NT2/D1 (cell line): ENCODE measurements at regions not wholly inside any gene's neighbourhood (a gene's known extent, or its start where the extent isn't known, plus 50 kb on each side); places are given as distances from the start of the nearest gene placed in this dataset.

Experiments
- DNase-seq: peaks from one replicate; pipeline ENCODE4 v3.0.0-alpha.2; 2011; ENCODE audit warnings: low read depth, low spot score
- H3K27me3 ChIP-seq: 2 replicates; pipeline ENCODE4 v1.6.0; 2011; ENCODE audit warnings: mild to moderate bottlenecking; ENCODE audit not compliant: insufficient read length, insufficient read depth
- H3K36me3 ChIP-seq: 2 replicates; pipeline ENCODE4 v1.6.1; 2011; ENCODE audit warnings: mild to moderate bottlenecking, low read length, mixed read lengths; ENCODE audit not compliant: insufficient read depth, insufficient read length
- H3K4me1 ChIP-seq: 2 replicates; pipeline ENCODE4 v1.5.1; 2011; ENCODE audit not compliant: insufficient read depth, insufficient read length
- H3K4me3 ChIP-seq: 2 replicates; pipeline ENCODE4 v1.5.1; 2011; ENCODE audit warnings: low read depth; ENCODE audit not compliant: insufficient read length
- H3K9ac ChIP-seq: 2 replicates; pipeline ENCODE4 v1.6.0; 2011; ENCODE audit warnings: low read depth; ENCODE audit not compliant: insufficient read length
- H3K9me3 ChIP-seq: 2 replicates; pipeline ENCODE4 v1.5.1; 2011; ENCODE audit warnings: mild to moderate bottlenecking, low read length; ENCODE audit not compliant: insufficient read depth
- SUZ12 ChIP-seq: IDR thresholded peaks from 2 replicates; pipeline ENCODE4 v1.6.1; 2011; ENCODE audit not compliant: insufficient read length, insufficient read depth; ENCODE audit errors: extremely low read depth
- YY1 ChIP-seq: IDR thresholded peaks from 2 replicates; pipeline ENCODE4 v1.6.1; 2011; ENCODE audit not compliant: insufficient read length, insufficient read depth
- ZNF274 ChIP-seq: IDR thresholded peaks from 2 replicates; pipeline ENCODE4 v1.6.1; 2011; ENCODE audit warnings: mild to moderate bottlenecking, low read depth, low read length

DNA sequence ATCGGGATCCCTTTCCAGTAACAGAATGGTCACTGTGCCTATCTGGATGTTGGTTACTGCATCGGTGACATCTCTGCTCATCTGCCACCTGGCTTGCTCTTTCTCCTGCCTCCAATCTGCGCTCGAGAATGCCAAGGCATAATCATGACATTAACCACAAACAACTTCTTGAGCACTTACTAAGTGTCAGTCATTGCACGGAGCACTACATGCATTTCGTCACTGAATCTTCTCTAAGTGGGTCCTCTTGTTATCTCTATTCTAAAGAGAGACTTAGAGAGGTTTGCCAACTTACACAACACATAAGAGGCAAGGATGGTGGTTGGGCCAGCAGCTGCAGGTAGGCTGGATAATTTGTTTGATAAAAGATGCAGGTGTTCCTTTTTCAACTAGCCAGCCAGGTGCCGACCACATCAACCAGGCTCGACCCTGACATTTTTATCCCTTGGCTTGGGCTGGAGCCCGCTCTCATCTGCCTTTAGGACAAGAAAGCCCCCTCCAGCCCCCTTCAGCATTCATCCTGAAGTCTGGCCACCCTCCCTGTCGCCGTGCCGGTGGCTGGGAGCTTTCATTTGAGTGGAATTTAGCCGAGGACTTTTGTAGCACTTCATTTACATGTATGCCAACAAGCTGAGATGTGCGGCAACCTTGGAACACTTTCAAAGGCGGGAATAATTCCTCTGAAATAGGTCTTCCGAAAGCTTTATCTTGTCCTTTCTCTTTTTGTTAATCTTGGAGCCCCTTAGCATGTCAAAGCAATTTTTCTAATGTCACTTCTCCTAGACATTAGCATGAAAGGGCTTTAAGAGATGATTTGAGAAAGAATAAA is 89.3 kb upstream of the NKD1 start:
- Histone ChIP-seq H3K9ac (peak overlapping the region; percentile 23), H3K36me3 (no peaks in the 10 kb centered on the region), H3K4me3 (no peak overlapping the region), H3K27me3 (peaks cover 3% of the 10 kb centered on the region), H3K4me1 (peaks cover 14% of the 10 kb centered on the region), H3K9me3 (no peaks in the 10 kb centered on the region)
- DNase-seq = no peak
- TF ChIP-seq SUZ12 (no peak), YY1 (no peak), ZNF274 (no peak)

DNA sequence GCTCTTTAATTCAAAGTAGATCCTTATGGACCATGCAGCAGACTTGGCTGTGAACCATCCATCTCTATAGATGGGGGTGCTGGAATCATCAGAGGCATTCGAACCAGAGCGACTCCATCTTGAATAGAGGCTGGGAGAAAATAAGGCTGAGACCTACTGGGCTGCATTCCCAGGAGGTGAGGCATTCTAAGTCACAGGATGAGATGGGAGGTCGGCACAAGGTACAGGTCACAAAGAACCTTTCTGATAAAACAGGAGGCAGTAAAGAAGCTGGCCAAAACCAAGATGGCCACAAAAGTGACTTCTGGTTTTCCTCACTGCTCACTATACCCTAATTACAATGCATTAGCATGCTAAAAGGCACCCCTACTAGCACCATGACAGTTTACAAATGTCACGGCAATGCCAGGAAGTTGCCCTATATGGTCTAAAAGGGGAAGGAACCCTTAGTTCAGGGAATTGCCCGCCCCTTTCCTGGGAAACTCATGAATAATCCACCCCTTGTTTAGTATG is 89.2 kb upstream of the BRD7 start:
- Histone ChIP-seq H3K9me3 (no peaks in the 10 kb centered on the region), H3K9ac (no peak overlapping the region), H3K4me1 (peaks cover 12% of the 10 kb centered on the region), H3K27me3 (no peaks in the 10 kb centered on the region), H3K36me3 (no peaks in the 10 kb centered on the region), H3K4me3 (no peak overlapping the region)
- no peak for DNase-seq
- TF ChIP-seq YY1 (no peak), SUZ12 (no peak), ZNF274 (no peak)

DNA sequence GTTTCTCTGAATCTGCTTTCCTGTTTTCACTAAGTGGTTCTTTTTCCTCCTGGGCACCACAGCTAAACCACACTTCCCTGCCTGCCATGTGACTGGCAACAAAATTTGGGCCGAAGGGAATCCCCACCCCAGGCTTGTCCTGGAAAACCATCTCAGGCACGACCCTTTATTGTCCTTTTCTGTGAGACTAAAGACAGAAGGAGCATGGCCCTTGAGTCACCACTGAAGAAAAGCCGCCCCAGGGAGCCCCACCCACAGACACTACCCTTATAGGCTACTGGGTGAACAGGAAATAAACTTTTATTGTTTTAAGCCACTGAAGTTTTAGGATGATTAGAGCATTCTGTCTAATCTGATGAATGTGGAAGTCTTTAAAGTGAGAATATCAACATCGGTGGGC is 88.6 kb upstream of the BRD7 start:
- H3K27me3 ChIP-seq = no peaks in the 10 kb centered on the region
- H3K36me3 ChIP-seq = no peaks in the 10 kb centered on the region
- DNase-seq = no peak
- H3K9me3 ChIP-seq = no peaks in the 10 kb centered on the region
- no peak overlapping the region for H3K9ac ChIP-seq
- H3K4me1 ChIP-seq = peaks cover 10% of the 10 kb centered on the region
- H3K4me3 ChIP-seq = no peak overlapping the region
- no peak for TF ChIP-seq ZNF274
- no peak for TF ChIP-seq YY1
- TF ChIP-seq SUZ12 = no peak

DNA sequence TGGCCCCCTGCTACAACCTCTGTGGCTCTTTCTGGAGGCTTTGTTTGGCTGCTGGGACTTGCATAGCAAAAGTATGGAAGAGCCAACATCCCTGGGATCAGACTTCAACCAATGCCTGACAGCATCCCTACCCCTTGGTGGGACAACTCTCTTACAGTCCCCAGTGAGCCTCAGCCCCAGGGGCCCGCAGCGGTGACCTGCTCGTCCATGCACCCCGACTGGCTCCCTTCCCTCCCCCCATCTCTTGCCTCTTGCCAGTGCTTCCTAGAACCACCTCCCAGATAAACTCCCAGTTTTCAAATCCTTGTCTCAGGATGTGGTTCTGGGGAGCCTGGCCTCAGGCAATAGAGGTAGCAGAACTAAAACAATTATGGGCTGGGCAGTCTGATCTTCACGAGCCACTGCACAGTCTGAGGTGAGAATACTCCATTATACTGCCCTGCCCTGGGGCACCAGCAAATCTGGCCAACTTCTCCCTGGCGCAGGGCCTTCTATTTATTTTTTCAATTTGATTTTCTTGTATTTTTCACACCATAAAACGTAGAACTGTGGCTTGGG is 86.6 kb upstream of the BRD7 start:
- Histone ChIP-seq H3K4me1 (peaks cover 5% of the 10 kb centered on the region), H3K36me3 (no peaks in the 10 kb centered on the region), H3K9me3 (no peaks in the 10 kb centered on the region), H3K27me3 (no peaks in the 10 kb centered on the region), H3K9ac (no peak overlapping the region), H3K4me3 (no peak overlapping the region)
- no peak for DNase-seq
- TF ChIP-seq YY1 = no peak
- no peak for TF ChIP-seq SUZ12
- no peak for TF ChIP-seq ZNF274

DNA sequence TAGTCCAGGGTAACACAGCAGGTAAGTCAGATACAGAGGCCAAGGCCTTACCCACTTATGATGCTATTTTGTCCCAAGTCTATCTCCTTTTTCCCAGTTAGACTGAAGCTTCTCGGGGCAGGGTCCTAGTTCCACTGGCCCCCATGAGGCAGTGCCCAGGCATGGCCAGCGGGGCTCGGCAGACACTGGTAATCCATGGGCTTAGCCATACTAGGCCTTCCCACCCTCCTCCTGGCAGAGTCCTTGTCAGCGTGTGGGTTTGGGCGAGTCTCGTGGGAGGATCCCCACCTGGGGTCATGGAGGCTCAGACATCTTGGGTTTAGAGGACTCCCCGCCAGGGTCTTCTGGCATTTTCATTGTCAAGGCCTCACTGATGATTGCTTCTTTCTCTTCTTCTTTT is 84.7 kb upstream of the BRD7 start:
- no peak for TF ChIP-seq SUZ12
- TF ChIP-seq ZNF274 = no peak
- TF ChIP-seq YY1 = no peak

DNA sequence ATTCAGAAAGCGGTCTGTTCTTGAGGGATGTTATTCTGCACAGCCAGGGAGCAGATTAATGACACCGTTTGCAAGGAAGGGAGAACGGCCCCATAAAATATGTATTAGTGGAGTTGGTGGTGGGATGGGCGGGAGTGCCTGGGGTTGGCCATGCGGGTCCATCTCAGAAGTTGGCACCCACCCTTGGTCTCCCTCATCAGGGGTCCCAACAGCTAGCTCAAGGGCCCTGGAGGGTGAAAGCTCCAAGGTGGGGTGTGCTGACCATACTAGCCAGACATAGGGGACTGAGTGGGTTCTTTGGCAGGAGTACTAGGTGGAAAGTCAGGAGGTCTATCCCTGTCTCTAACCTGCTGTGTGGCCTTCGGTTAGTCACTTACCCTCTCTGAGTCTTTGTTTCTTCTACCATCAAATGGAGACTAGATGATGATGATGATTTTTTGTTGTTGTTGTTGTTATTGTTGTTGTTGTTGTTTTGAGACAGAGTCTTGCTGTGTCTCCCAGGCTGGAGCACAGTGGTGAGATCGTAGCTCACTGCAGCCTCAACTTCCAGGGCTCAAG is 83.2 kb upstream of the BRD7 start:
- H3K4me3 ChIP-seq = no peak overlapping the region
- DNase-seq = no peak
- H3K36me3 ChIP-seq = no peaks in the 10 kb centered on the region
- TF ChIP-seq SUZ12 = no peak
- TF ChIP-seq YY1 = no peak
- TF ChIP-seq ZNF274 = no peak
- H3K9ac ChIP-seq = no peak overlapping the region
- no peaks in the 10 kb centered on the region for H3K9me3 ChIP-seq
- no peaks in the 10 kb centered on the region for H3K27me3 ChIP-seq
- H3K4me1 ChIP-seq = peaks cover 5% of the 10 kb centered on the region

More for the DNA sequence above, 84.7 kb upstream of the BRD7 start:
- H3K36me3 ChIP-seq = no peaks in the 10 kb centered on the region
- no peaks in the 10 kb centered on the region for H3K9me3 ChIP-seq
- no peak overlapping the region for H3K4me3 ChIP-seq
- no peak overlapping the region for H3K9ac ChIP-seq
- DNase-seq = no peak
- no peaks in the 10 kb centered on the region for H3K27me3 ChIP-seq
- H3K4me1 ChIP-seq = peaks cover 6% of the 10 kb centered on the region

DNA sequence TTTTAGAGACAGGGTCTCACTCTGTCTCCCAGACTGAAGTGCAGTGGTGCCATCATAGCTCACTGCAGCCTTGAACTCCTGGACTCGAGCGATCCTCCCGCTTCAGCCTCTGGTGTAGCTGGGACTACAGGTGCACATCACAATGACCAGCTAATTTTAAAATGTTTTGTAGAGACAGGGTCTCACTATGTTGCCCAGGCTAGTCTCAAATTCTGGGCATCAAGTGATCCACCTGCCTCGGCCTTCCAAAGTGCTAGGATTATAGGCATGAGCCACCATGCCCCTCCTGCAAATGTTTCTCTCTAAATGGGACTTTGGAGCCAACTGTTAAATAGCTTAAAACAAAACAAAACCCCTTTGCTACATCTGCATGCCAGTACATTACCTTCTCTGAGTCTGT is 82.2 kb upstream of the BRD7 start:
- Histone ChIP-seq H3K4me3 (no peak overlapping the region), H3K4me1 (peaks cover 5% of the 10 kb centered on the region), H3K9ac (no peak overlapping the region), H3K27me3 (no peaks in the 10 kb centered on the region), H3K36me3 (no peaks in the 10 kb centered on the region), H3K9me3 (no peaks in the 10 kb centered on the region)
- no peak for DNase-seq
- TF ChIP-seq ZNF274 (no peak), SUZ12 (no peak), YY1 (no peak)
